GM23338 (cell line): ENCODE measurements at regions not wholly inside any gene's neighbourhood (a gene's known extent, or its start where the extent isn't known, plus 50 kb on each side); places are given as distances from the start of the nearest gene placed in this dataset. TPM values are rescaled to one million over a fixed set of nuclear protein-coding genes. Genes with fewer than 3 reads are reported as not detected.

Experiments used
- ATAC-seq: fragments of 200-7000 bp; cut with Tn5 transposase; 3 replicates; pipeline ENCODE4 v1.9.1; 2020
- DNase-seq: peaks from one replicate; pipeline ENCODE4 v3.0.0-alpha.2; 2015; ENCODE audit warnings: low spot score
- H2AFZ ChIP-seq: fragments of 200-600 bp; sonication (generic); 2 replicates; pipeline ENCODE4 v1.8.0; 2016; ENCODE audit warnings: antibody characterized with exemption, mild to moderate bottlenecking, moderate library complexity
- H3F3A ChIP-seq: fragments of 200-600 bp; sonication (generic); replicated peaks from 2 replicates; pipeline ENCODE4 v1.8.0; 2017; ENCODE audit warnings: antibody characterized with exemption, mixed run types, low read depth
- H3K27ac ChIP-seq: fragments of 200-600 bp; sonication (generic); 2 replicates; pipeline ENCODE4 v1.6.1; 2016; ENCODE audit warnings: low read depth
- H3K27me3 ChIP-seq: fragments of 200-600 bp; sonication (generic); 2 replicates; pipeline ENCODE4 v1.8.0; 2016; ENCODE audit warnings: mild to moderate bottlenecking, mixed run types, moderate library complexity; ENCODE audit not compliant: insufficient read depth
- H3K36me3 ChIP-seq: fragments of 200-600 bp; sonication (generic); 2 replicates; pipeline ENCODE4 v1.8.0; 2016; ENCODE audit warnings: mild to moderate bottlenecking; ENCODE audit not compliant: insufficient read depth
- H3K4me1 ChIP-seq: fragments of 200-600 bp; sonication (generic); 2 replicates; pipeline ENCODE4 v1.8.0; 2016; ENCODE audit warnings: mild to moderate bottlenecking, moderate library complexity; ENCODE audit not compliant: insufficient read depth
- H3K4me2 ChIP-seq: fragments of 200-600 bp; sonication (generic); 2 replicates; pipeline ENCODE4 v1.7.1; 2017; ENCODE audit warnings: mixed run types
- H3K4me3 ChIP-seq: fragments of 200-600 bp; sonication (generic); 2 replicates; pipeline ENCODE4 v1.6.1; 2016; ENCODE audit warnings: mixed run types
- H3K79me2 ChIP-seq: fragments of 200-600 bp; sonication (generic); replicated peaks from 2 replicates; pipeline ENCODE4 v1.8.0; 2017; ENCODE audit warnings: mild to moderate bottlenecking; ENCODE audit not compliant: insufficient read depth
- H3K9me2 ChIP-seq: fragments of 200-600 bp; sonication (generic); 2 replicates; pipeline ENCODE4 v1.8.0; 2017; ENCODE audit not compliant: insufficient read depth
- H4K20me1 ChIP-seq: fragments of 200-600 bp; sonication (generic); replicated peaks from 2 replicates; pipeline ENCODE4 v1.8.0; 2017; ENCODE audit warnings: mild to moderate bottlenecking; ENCODE audit not compliant: insufficient read depth
- H3K27ac Mint-ChIP-seq: 2 replicates; pipeline ENCODE4 v1.8.0; 2020; ENCODE audit warnings: inconsistent platforms, mild to moderate bottlenecking, moderate library complexity, mixed read lengths
- H3K27me3 Mint-ChIP-seq: 3 replicates; pipeline ENCODE4 v1.8.0; 2022; ENCODE audit warnings: low read depth, mild to moderate bottlenecking, moderate library complexity, mixed read lengths, inconsistent platforms; ENCODE audit not compliant: insufficient read depth, poor library complexity
- H3K36me3 Mint-ChIP-seq: 3 replicates; pipeline ENCODE4 v1.8.0; 2021; ENCODE audit warnings: low read depth, mild to moderate bottlenecking, inconsistent platforms, moderate library complexity, mixed read lengths
- H3K4me1 Mint-ChIP-seq: 3 replicates; pipeline ENCODE4 v1.8.0; 2020; ENCODE audit warnings: mild to moderate bottlenecking, inconsistent platforms, mixed read lengths
- H3K4me3 Mint-ChIP-seq: 3 replicates; pipeline ENCODE4 v1.8.0; 2021; ENCODE audit warnings: moderate library complexity, mild to moderate bottlenecking, inconsistent platforms, mixed read lengths
- H3K9me3 Mint-ChIP-seq: 3 replicates; pipeline ENCODE4 v1.8.0; 2020; ENCODE audit warnings: moderate library complexity, mild to moderate bottlenecking, inconsistent platforms, mixed read lengths
- CREB1 ChIP-seq: fragments of 250-450 bp; sonication (Bioruptor Pico); IDR thresholded peaks from 2 replicates; pipeline ENCODE4 v1.5.0; 2020; ENCODE audit warnings: low read depth, mild to moderate bottlenecking, moderate library complexity
- NANOG ChIP-seq: IDR thresholded peaks from 2 replicates; pipeline ENCODE4 v1.6.1; 2016; ENCODE audit warnings: antibody characterized with exemption, borderline replicate concordance
- STAT1 ChIP-seq: IDR thresholded peaks from one replicate; pipeline ENCODE4 v1.6.1; 2016; ENCODE audit warnings: antibody characterized with exemption; ENCODE audit not compliant: unreplicated experiment
- small RNA-seq: library from RNA; depleted of rRNA; stranded (forward); fragments of <200 nt; gene quantifications from one replicate; pipeline ENCODE3, GENCODE V24; 2014; ENCODE audit warnings: low replicate concordance
- TF ChIP-seq, protein P1 (sequence below), 2 experiments: fragments of 200-600 bp in 1 of 2; sonication (generic) in 1 of 2; conservative IDR thresholded peaks; 2 replicates each; pipeline versions ENCODE4 v1.5.1 to v1.6.1; 2016 to 2017; ENCODE audit warnings: antibody characterized with exemption in 2 of 2, low read depth in 2 of 2, mild to moderate bottlenecking in 2 of 2, moderate library complexity in 1 of 2
- TF ChIP-seq, protein P2 (sequence below): fragments of 250-450 bp; sonication (Bioruptor Pico); IDR thresholded peaks from 2 replicates; pipeline ENCODE4 v1.5.0; 2020; ENCODE audit warnings: mild to moderate bottlenecking, moderate library complexity

DNA sequence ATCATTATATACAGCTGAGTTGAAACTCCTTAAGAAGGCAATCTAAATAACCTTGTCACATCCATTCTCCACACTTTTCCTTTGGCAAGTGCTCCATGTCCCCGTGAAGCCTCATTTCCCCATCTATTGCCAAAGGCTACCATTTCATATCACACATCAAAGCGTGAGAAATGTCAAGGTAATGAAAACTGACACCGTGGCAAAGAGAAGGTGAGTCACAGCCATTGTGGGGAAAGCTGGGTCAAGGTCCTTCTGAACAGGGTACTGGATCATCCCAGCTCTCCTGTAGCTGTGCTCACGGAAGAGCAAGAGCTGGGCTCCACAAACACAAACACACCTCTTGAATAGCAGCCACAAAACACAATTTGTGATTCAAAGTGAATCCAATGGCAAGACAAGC lies 58.2 kb upstream of the REG3G start (continued):
- TF ChIP-seq, protein P1, sequence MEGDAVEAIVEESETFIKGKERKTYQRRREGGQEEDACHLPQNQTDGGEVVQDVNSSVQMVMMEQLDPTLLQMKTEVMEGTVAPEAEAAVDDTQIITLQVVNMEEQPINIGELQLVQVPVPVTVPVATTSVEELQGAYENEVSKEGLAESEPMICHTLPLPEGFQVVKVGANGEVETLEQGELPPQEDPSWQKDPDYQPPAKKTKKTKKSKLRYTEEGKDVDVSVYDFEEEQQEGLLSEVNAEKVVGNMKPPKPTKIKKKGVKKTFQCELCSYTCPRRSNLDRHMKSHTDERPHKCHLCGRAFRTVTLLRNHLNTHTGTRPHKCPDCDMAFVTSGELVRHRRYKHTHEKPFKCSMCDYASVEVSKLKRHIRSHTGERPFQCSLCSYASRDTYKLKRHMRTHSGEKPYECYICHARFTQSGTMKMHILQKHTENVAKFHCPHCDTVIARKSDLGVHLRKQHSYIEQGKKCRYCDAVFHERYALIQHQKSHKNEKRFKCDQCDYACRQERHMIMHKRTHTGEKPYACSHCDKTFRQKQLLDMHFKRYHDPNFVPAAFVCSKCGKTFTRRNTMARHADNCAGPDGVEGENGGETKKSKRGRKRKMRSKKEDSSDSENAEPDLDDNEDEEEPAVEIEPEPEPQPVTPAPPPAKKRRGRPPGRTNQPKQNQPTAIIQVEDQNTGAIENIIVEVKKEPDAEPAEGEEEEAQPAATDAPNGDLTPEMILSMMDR (conservative IDR thresholded peaks at IDR 0.05; ENCODE audit: low read depth in 2 of 2), result no peak
- no peak for TF ChIP-seq NANOG
- TF ChIP-seq, protein P2, sequence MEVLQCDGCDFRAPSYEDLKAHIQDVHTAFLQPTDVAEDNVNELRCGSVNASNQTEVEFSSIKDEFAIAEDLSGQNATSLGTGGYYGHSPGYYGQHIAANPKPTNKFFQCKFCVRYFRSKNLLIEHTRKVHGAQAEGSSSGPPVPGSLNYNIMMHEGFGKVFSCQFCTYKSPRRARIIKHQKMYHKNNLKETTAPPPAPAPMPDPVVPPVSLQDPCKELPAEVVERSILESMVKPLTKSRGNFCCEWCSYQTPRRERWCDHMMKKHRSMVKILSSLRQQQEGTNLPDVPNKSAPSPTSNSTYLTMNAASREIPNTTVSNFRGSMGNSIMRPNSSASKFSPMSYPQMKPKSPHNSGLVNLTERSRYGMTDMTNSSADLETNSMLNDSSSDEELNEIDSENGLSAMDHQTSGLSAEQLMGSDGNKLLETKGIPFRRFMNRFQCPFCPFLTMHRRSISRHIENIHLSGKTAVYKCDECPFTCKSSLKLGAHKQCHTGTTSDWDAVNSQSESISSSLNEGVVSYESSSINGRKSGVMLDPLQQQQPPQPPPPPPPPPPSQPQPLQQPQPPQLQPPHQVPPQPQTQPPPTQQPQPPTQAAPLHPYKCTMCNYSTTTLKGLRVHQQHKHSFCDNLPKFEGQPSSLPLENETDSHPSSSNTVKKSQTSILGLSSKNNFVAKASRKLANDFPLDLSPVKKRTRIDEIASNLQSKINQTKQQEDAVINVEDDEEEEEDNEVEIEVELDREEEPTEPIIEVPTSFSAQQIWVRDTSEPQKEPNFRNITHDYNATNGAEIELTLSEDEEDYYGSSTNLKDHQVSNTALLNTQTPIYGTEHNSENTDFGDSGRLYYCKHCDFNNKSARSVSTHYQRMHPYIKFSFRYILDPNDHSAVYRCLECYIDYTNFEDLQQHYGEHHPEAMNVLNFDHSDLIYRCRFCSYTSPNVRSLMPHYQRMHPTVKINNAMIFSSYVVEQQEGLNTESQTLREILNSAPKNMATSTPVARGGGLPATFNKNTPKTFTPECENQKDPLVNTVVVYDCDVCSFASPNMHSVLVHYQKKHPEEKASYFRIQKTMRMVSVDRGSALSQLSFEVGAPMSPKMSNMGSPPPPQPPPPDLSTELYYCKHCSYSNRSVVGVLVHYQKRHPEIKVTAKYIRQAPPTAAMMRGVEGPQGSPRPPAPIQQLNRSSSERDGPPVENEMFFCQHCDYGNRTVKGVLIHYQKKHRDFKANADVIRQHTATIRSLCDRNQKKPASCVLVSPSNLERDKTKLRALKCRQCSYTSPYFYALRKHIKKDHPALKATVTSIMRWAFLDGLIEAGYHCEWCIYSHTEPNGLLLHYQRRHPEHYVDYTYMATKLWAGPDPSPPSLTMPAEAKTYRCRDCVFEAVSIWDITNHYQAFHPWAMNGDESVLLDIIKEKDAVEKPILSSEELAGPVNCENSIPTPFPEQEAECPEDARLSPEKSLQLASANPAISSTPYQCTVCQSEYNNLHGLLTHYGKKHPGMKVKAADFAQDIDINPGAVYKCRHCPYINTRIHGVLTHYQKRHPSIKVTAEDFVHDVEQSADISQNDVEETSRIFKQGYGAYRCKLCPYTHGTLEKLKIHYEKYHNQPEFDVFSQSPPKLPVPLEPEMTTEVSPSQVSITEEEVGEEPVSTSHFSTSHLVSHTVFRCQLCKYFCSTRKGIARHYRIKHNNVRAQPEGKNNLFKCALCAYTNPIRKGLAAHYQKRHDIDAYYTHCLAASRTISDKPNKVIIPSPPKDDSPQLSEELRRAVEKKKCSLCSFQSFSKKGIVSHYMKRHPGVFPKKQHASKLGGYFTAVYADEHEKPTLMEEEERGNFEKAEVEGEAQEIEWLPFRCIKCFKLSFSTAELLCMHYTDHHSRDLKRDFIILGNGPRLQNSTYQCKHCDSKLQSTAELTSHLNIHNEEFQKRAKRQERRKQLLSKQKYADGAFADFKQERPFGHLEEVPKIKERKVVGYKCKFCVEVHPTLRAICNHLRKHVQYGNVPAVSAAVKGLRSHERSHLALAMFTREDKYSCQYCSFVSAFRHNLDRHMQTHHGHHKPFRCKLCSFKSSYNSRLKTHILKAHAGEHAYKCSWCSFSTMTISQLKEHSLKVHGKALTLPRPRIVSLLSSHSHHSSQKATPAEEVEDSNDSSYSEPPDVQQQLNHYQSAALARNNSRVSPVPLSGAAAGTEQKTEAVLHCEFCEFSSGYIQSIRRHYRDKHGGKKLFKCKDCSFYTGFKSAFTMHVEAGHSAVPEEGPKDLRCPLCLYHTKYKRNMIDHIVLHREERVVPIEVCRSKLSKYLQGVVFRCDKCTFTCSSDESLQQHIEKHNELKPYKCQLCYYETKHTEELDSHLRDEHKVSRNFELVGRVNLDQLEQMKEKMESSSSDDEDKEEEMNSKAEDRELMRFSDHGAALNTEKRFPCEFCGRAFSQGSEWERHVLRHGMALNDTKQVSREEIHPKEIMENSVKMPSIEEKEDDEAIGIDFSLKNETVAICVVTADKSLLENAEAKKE (CRISPR knock-in tag), result no peak

DNA sequence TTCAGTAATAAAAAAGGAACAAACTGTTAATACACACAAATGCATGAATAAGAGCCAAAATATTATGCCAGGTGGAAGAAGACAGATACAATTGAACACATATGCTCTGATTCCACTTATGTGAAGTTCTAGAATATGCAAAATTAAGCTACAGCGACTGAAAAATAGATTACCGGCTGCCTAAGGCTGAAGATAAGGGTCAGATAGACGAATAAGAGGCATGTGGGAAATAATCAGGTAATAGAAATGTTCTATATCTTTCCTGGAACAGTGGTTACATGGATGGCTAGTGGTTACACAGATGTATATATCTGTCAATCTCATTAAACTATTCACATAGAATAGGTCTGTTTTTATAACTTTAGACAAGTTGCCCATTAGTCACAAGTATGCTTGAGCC lies 51.9 kb upstream of the REG3G start:
- no peak overlapping the region for H2AFZ ChIP-seq
- H3K27me3 ChIP-seq, result no peaks in the 10 kb centered on the region
- H3K4me2 ChIP-seq, result no peak overlapping the region
- no peak for TF ChIP-seq STAT1
- no peak for TF ChIP-seq CREB1 (CRISPR knock-in tag)
- no peaks in the 10 kb centered on the region for H3F3A ChIP-seq
- Mint-ChIP-seq H3K4me1 (peaks cover 8% of the 10 kb centered on the region), H3K4me3 (no peak overlapping the region), H3K27ac (no peak overlapping the region; the same call in 1 of the 2 replicates), H3K27me3 (no peaks in the 10 kb centered on the region), H3K36me3 (no peaks in the 10 kb centered on the region), H3K9me3 (no peaks in the 10 kb centered on the region; the same call in 2 of the 3 replicates)
- no peaks in the 10 kb centered on the region for H4K20me1 ChIP-seq
- no peak for DNase-seq
- no peak for ATAC-seq
- peaks cover 10% of the 10 kb centered on the region for H3K4me1 ChIP-seq
- no peak overlapping the region for H3K4me3 ChIP-seq
- H3K36me3 ChIP-seq, result no peaks in the 10 kb centered on the region
- no peaks in the 10 kb centered on the region for H3K9me2 ChIP-seq
- H3K27ac ChIP-seq, result no peak overlapping the region
- H3K79me2 ChIP-seq, result no peaks in the 10 kb centered on the region

Small RNA genes in the stretch of these regions (small RNA-seq; reads per million reads assigned to genes)
- not detected for gene RNU6-812P
- gene RNU6-827P, result not detected
